ENCODE measurements at regions not wholly inside any gene's neighbourhood (a gene's known extent, or its start where the extent isn't known, plus 50 kb on each side); places are given as distances from the start of the nearest gene placed in this dataset.
A peak's percentile ranks its signal among the peaks of the same experiment; 100 is the strongest.

DNA sequence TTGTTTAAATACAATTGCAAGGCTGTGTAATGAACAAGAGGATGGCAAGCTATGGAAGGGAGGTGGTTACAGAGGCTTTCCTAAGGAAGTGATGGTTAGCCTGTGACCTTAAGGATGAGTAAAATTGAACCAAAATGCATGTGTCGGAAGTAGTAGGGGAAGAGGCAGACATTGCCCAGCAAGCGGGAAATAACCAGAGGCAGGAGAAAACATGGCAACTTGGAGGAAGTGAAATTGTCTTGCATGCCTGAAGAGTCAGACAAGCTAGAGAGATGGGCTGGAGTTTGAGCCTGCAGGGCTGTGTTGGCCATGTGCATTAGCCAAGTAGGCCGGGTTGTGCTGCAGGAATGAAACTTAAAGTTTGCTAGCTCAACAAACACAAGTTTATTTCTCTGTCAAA is 96.2 kb downstream of the BTG1 start:
- FAIRE-seq = no peak
- no peak for DNase-seq (ENCODE audit: insufficient read length, low spot score)
- TF ChIP-seq POLR2A (IDR thresholded peaks at IDR 0.05; ENCODE audit: low read depth, low read length) = no peak

DNA sequence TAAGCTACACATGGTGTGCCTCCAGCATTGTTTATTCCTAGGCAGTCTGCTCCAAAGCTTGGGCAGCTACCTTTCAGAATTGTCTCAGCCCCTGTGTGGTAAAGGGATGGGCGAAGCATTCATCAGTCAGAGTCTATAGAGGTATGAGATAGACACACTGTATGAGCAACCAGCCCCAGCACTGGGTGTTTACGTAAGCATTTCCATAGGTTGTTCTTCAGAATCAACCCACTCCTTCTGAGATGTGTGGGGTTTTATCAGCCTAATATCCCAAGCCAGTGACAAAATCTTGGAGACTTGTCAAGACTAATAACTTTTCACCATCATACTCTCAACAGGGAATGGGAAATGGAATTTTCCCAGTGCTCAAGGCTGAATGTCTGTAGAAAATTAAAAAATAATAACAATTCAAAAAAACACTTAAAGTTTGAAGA is 98.2 kb downstream of the BTG1 start:
- TF ChIP-seq POLR2A (IDR thresholded peaks at IDR 0.05; ENCODE audit: low read depth, low read length) = no peak
- FAIRE-seq (no peak), DNase-seq (ENCODE audit: insufficient read length, low spot score) (no peak)

DNA sequence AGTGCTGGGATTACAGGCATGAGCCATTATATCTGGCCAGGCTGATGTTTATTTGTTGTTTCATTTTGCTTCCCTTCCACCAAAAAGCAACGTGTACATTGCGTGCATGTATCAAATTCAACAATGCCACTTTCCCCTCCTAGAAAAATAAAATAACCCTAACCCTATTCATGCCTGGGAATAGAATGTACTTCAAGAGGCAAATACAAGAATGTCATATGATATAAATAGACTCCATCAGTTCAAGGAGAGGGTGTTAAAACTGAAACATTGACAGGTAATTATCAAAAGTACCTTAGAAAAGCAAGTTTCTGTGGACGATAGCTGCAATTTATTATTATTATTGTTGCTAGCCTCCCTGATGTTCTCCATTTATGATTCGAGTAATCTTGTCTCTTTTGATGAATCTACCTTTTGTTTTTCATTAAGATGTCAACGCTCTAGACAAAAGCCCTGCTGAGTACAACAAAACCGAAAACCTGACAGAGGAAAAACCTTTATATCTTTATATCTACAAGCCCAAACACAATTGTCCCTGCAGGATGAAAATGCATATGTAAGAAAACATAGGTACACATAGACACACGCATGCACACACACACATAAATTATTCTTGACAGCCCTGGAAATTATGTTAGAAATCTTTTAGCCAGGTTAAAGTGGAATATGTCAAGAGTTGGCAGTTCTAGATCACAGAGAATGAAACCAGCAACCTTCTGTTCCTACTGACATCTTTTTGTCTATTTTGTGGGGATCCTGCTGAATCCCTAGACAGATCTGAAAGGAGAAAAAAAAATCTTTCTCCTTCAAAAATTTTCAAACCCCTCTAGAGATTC is 98.9 kb downstream of the BTG1 start:
- FAIRE-seq (no peak), DNase-seq (ENCODE audit: insufficient read length, low spot score) (no peak)
- no peak for TF ChIP-seq POLR2A (IDR thresholded peaks at IDR 0.05; ENCODE audit: low read depth, low read length)

DNA sequence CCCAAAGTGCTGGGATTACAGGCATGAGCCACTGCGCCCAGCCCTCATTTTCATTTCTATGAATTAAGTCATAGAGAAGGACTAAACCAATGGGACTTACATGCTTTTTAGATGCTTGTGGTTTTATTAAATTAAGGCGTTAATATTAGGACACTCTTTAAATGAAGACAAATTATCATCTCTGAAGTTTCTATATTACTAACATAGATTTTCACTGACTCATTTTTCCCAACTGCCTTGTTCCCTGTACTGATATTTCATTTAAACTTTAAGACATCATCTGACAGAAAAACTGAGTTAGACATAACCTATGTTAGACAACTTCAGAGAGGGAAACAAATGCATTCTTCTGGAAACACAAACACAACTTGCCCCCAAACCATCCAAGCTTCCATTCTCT is 99.8 kb downstream of the BTG1 start:
- DNase-seq (ENCODE audit: insufficient read length, low spot score) (no peak), FAIRE-seq (peak; percentile 11)
- TF ChIP-seq POLR2A (IDR thresholded peaks at IDR 0.05; ENCODE audit: low read depth, low read length) = no peak

DNA sequence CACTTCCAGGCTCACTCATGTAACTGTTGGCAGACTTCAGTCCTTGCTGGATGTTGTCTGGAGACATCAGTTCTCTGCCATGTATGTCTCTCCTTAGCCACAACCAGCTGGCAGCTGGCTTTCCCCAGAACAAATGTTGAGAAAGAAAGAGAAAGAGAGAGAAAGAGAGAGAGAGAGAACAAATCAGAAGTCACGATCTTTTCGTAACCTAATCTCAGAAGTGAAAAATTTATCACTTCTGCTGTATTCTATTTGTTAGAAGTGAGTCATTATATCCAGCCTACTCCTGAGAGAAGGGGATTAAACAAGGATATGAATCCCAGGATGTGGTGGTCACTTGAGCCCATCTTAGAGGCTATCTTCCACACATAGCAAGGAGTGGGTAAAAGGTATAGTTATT is 101.2 kb downstream of the BTG1 start:
- DNase-seq (ENCODE audit: insufficient read length, low spot score) (no peak), FAIRE-seq (peak; percentile 55)
- TF ChIP-seq POLR2A (IDR thresholded peaks at IDR 0.05; ENCODE audit: low read depth, low read length) = no peak

DNA sequence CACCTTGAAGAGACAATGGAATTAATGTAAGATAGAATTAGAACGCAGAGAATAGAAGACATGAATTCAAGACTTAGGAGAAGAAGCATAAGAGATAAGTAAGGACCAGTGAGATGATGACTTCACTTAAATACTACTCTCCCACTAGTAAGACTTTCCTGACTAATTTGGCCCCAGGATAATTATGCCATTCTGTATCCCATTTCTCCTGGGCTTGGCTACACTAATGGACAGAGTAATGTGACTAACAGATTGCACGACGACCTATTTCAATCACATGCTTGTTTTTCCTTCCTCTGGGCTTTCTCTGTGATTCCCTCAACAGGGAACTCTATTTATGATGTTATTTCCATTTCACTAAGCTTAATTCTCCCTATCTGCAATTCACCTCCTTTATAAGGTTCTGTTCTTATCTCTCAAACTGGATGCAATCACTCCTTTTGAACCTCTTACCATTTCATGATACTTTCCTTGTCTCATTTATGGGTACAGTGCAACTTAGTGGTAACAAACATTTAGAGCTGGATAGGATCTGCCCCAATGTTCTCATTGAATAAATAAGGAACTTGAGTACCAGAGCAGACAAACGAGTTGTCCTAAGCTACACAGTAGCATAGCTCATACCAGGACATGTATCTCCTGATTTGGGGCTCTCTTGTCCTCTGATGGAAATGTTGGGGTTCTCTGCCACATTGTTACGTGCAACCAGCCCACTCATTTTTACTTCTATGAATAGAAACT is 102.7 kb downstream of the BTG1 start:
- TF ChIP-seq POLR2A (IDR thresholded peaks at IDR 0.05; ENCODE audit: low read depth, low read length) = no peak
- DNase-seq (ENCODE audit: insufficient read length, low spot score) (no peak), FAIRE-seq (no peak)

DNA sequence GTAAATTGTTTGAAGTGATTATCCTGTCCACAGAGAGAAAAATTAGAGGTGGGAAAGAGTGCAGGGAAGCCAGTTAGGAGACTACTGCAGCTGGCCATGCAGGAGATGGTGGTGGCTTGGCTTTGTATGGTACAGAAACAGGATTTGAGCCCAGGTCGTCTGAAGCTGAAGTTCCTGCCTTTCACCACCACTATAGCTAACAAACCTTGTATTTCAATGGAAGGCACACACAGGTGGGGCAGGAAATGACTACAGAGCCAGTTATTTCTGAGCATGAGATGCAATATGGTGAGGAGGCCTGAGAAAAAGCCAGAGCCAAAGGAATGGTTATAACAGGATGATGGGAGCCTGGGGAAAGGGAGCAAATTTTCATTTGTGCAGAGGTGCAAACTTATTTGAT is 103.9 kb downstream of the BTG1 start:
- TF ChIP-seq POLR2A (IDR thresholded peaks at IDR 0.05; ENCODE audit: low read depth, low read length) = no peak
- FAIRE-seq (peak; percentile 61), DNase-seq (ENCODE audit: insufficient read length, low spot score) (peak; percentile 5)

DNA sequence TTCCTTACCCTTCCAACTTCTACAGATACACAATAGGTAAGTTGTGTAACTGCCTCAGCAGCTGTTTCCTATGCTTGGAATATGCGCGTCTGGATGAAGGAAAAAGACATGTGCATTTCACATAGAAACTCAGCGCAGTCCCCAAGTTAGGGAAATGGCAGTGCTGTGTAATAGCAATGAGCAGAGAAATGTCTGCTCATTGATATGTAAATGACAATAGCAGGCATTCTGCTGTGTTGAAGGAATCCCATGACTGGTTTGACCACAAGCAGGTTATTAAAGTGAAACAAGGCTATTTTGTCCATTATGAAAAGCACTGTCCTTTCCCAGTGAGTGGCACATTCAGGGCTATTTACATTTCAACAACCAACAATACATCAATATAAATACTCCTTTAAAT is 106.6 kb downstream of the BTG1 start:
- no peak for FAIRE-seq
- no peak for DNase-seq (ENCODE audit: insufficient read length, low spot score)
- TF ChIP-seq POLR2A (IDR thresholded peaks at IDR 0.05; ENCODE audit: low read depth, low read length) = no peak

DNA sequence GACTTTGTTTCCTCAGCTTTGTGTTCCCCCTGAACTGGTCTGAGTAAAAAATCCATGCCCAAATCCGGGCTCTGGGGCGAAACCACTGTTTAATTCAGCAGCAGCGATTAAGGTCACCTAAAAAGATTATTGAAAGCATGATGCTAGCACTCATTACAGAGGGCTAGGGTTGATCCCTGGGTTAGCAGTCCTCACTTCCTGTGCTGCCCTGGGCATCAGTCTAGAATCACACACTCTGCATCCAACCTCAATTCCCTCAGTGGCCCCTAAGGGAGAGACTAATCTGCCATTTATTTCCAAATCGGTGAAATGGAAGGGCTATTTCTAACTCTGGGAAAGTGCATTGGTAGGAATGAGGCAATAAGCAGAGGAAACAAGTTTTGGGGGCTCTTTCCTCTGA is 107.2 kb downstream of the BTG1 start:
- TF ChIP-seq POLR2A (IDR thresholded peaks at IDR 0.05; ENCODE audit: low read depth, low read length) = no peak
- FAIRE-seq (no peak), DNase-seq (ENCODE audit: insufficient read length, low spot score) (no peak)

DNA sequence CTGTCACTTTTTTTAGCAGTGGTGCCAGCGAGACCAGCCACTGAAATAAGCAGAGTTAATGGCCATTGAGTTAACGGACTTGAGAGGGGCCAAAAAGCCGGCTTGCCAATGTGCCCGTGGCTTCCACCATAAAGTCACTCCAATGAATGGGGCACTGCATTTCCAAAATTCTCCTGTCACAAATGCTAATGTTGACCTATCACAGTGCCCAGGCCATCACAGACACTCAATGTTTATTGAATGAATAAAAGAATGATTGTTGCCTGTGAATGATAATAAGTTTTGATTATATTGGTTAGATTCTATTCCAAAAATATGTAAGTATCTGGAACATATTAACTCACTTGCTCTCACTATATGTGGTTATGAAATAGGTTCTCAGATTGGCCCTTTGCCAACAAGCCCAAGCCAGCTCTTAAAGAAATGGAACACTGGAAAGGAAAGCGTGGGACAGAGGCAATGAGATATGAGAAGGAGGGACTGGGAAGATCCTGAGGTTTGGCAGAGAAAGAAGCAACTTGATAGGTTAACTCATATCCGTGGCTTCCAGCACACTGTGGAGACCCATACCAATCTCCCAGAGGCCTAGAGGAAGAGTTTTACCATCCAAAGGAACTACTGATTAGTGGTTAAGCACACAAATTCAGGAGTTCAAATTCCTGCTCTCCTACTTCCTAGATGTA is 108.7 kb downstream of the BTG1 start:
- FAIRE-seq (no peak), DNase-seq (ENCODE audit: insufficient read length, low spot score) (no peak)
- TF ChIP-seq POLR2A (IDR thresholded peaks at IDR 0.05; ENCODE audit: low read depth, low read length) = no peak

DNA sequence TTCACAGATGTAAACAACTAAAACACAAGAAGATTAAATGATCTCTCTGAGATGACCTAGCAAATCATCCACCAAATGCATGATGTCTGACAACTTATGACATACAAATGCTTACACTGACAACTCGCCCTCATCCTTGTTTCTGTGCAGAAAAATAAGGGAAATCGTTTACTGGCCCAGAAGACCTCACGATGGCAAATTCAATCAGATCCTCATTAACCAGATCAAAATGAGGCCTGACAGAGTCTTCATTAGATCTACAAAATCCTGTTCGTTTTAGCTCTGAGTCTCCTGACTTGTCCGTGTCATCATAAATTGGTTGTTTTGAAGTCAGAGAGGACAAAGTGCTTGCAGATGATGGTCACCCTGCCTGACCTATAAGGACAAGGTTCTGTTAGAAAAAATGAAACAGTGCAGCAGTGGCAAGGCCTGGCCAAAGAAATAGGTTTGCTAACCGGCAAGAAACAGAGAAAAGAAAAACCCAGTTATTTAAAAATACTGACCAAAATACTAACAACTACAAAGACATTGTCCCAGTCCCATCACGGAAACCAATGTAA is 109.5 kb downstream of the BTG1 start:
- FAIRE-seq = no peak
- TF ChIP-seq POLR2A (IDR thresholded peaks at IDR 0.05; ENCODE audit: low read depth, low read length) = no peak
- no peak for DNase-seq (ENCODE audit: insufficient read length, low spot score)

DNA sequence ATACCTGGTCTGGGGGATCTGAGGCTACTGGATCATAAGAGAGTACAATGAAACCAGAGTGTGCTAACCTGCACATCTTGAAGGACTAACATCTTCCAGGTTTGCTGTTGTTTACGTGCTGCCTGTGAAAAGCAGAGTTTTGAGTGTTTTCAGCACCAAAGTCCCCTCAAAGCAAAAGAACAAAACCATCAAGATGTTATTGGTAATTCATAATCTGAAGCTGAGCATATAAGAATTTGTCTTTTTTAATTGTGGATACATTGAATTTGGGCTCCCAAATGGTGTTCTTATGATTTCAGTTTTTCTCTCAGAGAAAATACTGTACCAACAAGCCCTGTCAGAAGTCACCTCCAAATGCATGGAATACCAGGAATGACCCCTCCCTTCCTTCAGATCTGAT is 110.2 kb downstream of the BTG1 start:
- FAIRE-seq (peak; percentile 20), DNase-seq (ENCODE audit: insufficient read length, low spot score) (no peak)
- TF ChIP-seq POLR2A (IDR thresholded peaks at IDR 0.05; ENCODE audit: low read depth, low read length) = no peak

DNA sequence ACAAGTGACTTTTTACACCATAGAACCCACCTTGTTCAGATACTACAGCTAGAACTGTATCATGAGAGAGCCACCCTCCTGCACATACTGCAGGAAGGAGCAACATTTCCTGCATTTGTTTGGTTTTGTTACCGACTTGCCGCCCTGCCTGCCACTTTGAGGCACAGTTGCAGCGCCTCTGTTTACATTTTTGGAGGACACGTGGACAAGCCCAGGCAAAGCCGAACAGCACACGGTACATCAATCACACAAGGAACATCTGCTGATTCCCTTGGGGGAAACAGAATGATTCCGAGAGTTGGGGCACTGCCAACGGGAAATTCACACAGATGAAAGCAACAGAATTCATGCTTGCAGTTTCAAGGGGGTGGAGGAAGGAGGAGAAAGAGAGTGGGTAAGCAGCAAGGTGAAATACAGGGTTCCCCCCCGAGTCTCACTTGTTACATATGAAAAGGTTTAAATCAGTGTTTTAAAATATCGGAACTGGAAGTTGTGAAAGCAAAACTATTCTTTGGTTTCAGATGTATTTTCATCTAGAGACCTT is 110.7 kb downstream of the BTG1 start:
- peak; percentile 3 for DNase-seq (ENCODE audit: insufficient read length, low spot score)
- no peak for TF ChIP-seq POLR2A (IDR thresholded peaks at IDR 0.05; ENCODE audit: low read depth, low read length)
- FAIRE-seq = peak; percentile 90

DNA sequence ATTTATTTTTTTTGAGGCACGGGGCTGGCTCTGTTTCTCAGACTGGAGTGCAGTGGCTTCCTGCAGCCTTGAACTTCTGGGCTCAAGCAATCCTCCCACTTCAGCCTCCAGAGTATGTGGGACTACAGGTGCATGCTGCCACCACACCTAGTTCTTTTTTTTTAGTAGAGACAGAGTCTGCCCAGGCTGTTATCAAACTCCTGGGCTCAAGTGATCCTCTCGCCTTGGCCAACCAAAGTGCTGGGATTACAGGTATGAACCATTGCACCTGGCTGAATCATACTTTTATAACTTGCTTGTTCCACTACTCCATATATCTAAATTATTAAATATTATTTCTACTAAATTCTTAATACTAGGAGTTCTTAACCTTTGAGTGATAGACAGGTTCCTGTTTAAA is 111.6 kb downstream of the BTG1 start:
- DNase-seq (ENCODE audit: insufficient read length, low spot score) (no peak), FAIRE-seq (no peak)
- TF ChIP-seq POLR2A (IDR thresholded peaks at IDR 0.05; ENCODE audit: low read depth, low read length) = no peak

Data from H54 (cell line).